ENCODE measurements at regions not wholly inside any gene's neighbourhood (a gene's known extent, or its start where the extent isn't known, plus 50 kb on each side); places are given as distances from the start of the nearest gene placed in this dataset.
"Not testable (repeated sequence)": the region's sequence is repeated elsewhere in the genome, so short reads cannot be mapped to it uniquely, and the experiment has no call there.

- Histone ChIP-seq H3K27me3 (no peaks in the 10 kb centered on the region), H3K36me3 (no peaks in the 10 kb centered on the region), H3K27ac (no peak overlapping the region), H3K4me3 (no peak overlapping the region), H3K4me1 (no peaks in the 10 kb centered on the region), H3K9me3 (no peaks in the 10 kb centered on the region)
- no peak for DNase-seq (ENCODE audit: low spot score)
- no peak for TF ChIP-seq CTCF (IDR thresholded peaks at IDR 0.05)
Measured at GRCh38 chr5:106454050-106454449, 1216.7 kb downstream of the EFNA5 start.

GRCh38 chr5:106451998-106452397 is 1218.7 kb downstream of the EFNA5 start:
- no peaks in the 10 kb centered on the region for H3K9me3 ChIP-seq
- TF ChIP-seq CTCF (IDR thresholded peaks at IDR 0.05) = no peak

GRCh38 chr5:106443746-106444145 is 1227.0 kb downstream of the EFNA5 start:
- no peaks in the 10 kb centered on the region for H3K9me3 ChIP-seq
- no peaks in the 10 kb centered on the region for H3K27me3 ChIP-seq
- H3K4me1 ChIP-seq = no peaks in the 10 kb centered on the region
- no peak overlapping the region for H3K27ac ChIP-seq
- DNase-seq (ENCODE audit: low spot score) = no peak
- no peaks in the 10 kb centered on the region for H3K36me3 ChIP-seq
- TF ChIP-seq CTCF (IDR thresholded peaks at IDR 0.05) = no peak
- no peak overlapping the region for H3K4me3 ChIP-seq

More at GRCh38 chr5:106451998-106452397, 1218.7 kb downstream of the EFNA5 start:
- Histone ChIP-seq H3K27me3 (no peaks in the 10 kb centered on the region), H3K27ac (no peak overlapping the region), H3K4me3 (no peak overlapping the region), H3K36me3 (no peaks in the 10 kb centered on the region), H3K4me1 (no peaks in the 10 kb centered on the region)
- no peak for DNase-seq (ENCODE audit: low spot score)

GRCh38 chr5:106435185-106435584 is 1235.6 kb downstream of the EFNA5 start:
- H3K36me3 ChIP-seq = no peaks in the 10 kb centered on the region
- H3K27ac ChIP-seq = no peak overlapping the region
- H3K9me3 ChIP-seq = no peaks in the 10 kb centered on the region
- no peaks in the 10 kb centered on the region for H3K27me3 ChIP-seq
- TF ChIP-seq CTCF (IDR thresholded peaks at IDR 0.05) = no peak
- H3K4me3 ChIP-seq = no peak overlapping the region
- no peak for DNase-seq (ENCODE audit: low spot score)
- H3K4me1 ChIP-seq = no peaks in the 10 kb centered on the region

- not testable (repeated sequence) for H3K9me3 ChIP-seq; H3K4me1 ChIP-seq; H3K27me3 ChIP-seq; H3K4me3 ChIP-seq; H3K36me3 ChIP-seq; H3K27ac ChIP-seq; DNase-seq (ENCODE audit: low spot score)
Measured at GRCh38 chr5:106430733-106431132, 1240.0 kb downstream of the EFNA5 start.

GRCh38 chr5:106423109-106423897 is 1247.4 kb downstream of the EFNA5 start:
- Histone ChIP-seq H3K27ac (no peak overlapping the region), H3K4me1 (no peaks in the 10 kb centered on the region), H3K27me3 (no peaks in the 10 kb centered on the region), H3K9me3 (peaks cover 0 to 5% of the 10 kb centered on the region in 2 donors), H3K36me3 (no peaks in the 10 kb centered on the region), H3K4me3 (no peak overlapping the region)
- DNase-seq (ENCODE audit: low spot score) = no peak
- TF ChIP-seq CTCF (IDR thresholded peaks at IDR 0.05) = no peak
